OCI-M1 (cell line): ENCODE measurements at regions not wholly inside any gene's neighbourhood (a gene's known extent, or its start where the extent isn't known, plus 50 kb on each side); places are given as distances from the start of the nearest gene placed in this dataset.

Source experiments
- DNase-seq: peaks from one replicate; lab custom pipeline; 2025; lab: John Stamatoyannopoulos, UW

DNA sequence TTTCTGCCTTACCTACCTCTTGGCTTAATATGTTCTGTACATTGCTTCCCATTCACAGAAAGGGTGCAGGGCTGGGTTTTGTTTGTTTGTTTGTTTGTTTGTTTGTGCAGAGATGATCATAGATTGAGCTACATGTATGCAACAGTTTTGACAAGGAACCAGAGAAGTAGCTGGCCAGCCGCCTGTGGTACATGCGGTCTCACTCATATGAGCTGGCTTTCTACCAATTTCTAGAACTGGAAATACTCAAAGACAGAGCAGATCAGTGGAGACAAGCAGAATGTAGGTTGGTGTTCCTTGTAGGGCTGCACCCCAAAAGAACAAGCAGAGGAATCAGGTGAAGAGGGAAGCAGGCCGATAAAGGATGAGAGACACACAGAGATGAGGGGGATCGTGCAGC, 502.7 kb downstream of the SOX2 start:
- DNase-seq = no peak

DNA sequence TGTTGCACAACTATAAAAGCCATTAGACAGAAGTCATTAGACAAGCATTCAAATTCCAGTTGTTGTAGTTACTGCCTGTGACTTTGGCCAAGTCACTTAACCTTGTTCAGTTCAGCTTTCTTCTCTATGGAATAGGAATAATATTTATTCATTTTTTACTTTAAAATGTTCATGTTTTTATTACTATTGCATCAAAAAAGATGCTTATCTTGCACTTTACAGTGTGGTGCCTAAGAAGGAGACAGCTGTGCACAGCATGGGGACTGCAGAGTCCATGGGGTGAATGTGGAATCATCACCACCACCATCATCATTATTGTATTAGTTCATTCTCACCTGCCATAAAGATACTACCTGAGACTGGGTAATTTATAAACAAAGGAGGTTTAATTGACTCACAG, 504.2 kb downstream of the SOX2 start:
- no peak for DNase-seq

DNA sequence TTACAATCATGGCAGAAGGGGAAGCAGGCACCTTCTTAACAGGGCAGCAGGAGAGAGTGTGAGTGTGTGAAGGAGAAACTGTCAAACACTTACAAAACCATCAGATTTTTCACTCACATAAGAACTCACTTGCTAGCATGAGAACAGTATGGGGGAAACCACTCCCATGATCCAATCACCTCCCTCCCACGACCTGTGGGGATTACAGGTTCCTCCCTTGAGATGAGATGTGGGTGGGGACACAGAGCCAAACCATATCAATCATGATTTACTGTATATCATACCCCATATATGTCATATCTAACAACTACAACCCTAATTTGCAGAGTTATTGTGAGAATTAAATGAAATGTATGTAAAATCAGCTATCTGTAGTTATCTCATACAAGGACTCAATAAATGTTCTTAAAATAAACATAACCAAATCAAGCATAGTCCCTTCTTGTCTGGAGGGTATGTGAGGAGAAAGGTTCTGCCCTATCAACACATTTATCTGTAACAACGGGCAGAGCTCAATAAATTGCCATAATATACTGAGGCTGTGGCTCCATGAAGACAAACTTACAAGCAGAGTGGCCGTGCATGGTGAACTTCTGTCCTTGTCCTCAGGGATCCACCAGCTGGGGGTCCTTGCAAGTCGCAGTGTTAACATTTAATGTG, 504.7 kb downstream of the SOX2 start:
- no peak for DNase-seq

DNA sequence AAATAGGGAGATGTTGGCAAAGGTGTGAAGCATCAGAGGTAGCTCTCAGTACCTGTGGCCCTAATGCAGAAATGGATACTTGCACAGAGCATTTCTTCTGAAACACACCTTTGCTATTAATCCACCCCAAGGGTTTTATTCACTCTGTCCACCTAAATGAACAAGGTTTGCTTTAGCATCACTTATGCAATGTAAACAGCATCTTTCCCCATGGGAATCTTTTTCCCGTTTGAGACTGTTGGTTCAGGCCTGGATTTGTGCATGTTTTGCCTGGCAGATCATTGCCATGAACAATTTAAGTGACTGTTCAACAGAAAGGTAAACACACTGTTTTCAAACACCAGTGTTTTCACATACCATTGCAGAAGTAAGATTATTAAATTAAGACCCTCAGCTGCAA, 508.3 kb downstream of the SOX2 start:
- DNase-seq = no peak

DNA sequence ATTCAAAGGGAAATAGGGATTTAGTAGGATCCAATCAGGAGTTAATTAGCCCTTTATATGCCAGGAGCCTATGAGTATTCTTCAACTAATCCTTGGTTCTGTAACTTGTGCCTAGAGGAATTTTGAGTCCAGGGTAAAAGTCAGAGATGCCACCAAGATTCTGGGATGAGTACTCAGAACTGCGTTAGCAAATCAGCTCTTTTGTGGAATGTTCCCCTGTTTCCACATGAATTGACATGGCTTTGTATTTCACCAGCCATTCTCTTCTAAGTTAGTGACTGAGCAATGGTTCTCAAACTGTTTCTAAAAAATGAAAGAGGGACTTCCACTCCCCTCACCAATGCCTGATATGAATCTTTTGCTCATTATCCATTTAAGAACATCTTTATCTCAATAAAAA, 508.7 kb downstream of the SOX2 start:
- DNase-seq = no peak

DNA sequence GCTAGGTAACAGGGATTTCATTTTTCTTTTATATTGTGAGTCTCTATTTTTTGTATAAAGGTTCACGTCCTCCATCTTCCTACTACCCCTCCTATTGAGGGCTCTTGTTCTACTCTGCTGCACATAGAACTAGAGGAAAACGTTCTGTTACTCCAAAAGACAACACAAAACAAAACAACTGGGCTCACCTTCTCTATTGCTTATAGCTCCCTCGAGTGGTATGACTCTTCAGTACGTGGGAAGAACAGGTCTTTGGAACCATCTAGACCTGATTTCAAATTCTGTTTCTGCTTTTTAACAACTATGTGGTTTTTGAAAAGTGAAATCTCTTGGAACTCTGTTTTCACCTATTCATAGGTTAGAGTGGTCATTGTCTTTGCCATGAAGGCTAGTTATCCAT, 515.3 kb downstream of the SOX2 start:
- DNase-seq = no peak

DNA sequence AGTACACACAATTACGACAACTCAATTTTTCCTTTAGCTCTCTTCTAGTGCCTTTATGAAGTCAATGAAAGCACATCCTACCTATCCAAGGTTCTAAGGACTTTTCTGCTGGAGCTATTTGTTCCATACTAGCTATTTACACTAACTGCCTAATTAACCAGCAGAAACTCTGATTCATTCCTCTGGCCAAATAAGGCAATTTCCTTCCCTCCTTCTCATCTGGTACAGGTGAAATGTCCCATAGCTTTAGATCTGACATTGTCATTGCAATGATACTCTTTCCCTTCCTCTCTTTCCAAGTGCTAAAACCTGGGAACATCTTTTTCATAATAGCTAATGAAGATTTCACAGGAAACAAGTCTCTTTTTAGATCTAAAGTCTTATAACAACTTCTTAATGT, 521.7 kb downstream of the SOX2 start:
- no peak for DNase-seq

DNA sequence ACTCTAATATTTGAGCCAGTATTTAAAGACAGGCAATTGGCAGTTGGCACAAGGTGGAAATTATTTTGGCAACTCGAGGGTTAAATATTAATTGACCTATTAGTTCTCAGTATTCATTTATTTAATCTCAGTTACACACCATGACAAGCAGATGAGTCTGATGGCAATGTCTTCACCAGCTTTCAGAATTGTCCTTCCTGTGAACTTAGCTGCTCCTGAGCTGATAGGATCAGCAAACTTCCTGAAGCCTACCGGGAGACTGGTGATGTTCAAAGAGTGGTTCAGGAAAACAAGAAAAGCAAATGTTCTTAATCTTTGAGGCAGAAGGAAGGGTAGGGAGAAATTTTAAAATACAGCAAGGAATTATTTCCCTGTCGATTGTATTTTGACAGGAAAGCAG, 522.2 kb downstream of the SOX2 start:
- no peak for DNase-seq

DNA sequence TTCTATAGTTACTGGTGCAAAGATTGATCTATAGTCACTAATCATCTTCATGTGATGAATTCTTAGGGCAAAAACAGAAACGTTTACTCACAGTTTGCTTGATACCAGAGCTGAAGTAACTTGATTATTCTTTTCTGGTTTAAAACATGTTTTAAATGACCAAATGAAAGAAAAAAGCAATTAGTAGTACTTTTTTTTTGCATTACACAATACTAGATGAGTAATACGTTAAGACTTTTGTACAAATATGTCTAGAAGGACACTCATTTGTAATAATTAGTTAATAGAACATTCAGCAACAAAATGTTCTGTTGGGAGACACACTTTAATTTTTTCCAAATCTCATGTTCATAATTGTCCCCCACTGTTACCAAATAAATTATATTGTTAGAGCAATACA, 523.2 kb downstream of the SOX2 start:
- no peak for DNase-seq

DNA sequence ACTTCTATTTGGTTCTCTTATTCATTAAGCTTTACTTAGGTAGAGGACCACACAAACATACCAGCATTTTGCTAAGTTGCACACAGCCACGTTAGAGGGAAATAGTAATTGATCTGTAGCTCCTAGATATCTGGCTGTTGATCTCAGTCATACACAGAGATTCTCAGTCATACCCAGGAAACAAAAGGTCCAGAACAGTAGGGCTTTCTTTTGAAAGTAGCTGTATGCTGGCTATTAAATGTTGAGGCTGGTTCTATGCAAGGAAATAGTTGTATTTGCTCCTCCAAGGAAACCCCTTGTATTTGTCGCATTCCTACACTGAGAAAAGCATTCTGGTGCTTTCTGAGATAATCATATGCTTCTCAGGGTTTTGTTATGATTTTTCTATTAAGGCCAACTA, 523.8 kb downstream of the SOX2 start:
- DNase-seq = no peak

DNA sequence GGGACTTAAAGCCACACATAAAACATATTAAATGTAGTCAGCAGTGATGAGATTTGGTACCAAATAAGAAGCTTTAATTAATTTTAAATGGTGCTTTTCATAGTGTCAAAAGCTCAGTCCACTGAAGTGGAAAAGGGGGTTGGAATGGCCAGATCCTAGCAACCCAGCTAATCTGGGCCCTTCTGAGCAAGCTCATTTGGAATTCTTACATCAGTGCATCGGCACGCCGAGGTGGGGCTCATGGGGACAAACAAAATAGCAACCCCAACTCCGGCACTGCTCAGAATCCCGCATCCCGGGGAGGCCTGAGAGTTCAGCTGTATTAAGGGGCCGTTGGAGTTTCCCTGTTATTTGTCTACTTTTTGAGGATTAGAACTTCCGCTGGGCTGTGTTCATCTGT, 526.4 kb downstream of the SOX2 start:
- no peak for DNase-seq

DNA sequence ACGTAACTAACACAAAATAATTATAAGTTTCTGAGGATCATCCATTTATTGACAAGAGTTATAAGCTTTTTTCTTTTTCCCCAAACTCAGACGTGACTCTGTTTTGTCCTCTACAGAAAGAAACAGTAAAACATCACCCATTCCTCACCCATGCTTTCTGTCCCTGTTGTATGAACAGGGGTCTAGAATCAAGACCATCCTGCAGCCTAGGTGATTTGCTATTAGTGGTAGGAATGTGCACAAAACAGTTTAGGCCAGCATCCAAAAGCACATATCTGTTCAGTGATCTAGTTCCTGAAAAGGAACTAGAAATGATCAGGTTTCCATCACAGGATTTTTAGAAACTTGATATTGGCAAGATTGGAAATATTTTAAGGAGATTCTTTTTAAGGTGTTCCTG, 527.6 kb downstream of the SOX2 start:
- no peak for DNase-seq

DNA sequence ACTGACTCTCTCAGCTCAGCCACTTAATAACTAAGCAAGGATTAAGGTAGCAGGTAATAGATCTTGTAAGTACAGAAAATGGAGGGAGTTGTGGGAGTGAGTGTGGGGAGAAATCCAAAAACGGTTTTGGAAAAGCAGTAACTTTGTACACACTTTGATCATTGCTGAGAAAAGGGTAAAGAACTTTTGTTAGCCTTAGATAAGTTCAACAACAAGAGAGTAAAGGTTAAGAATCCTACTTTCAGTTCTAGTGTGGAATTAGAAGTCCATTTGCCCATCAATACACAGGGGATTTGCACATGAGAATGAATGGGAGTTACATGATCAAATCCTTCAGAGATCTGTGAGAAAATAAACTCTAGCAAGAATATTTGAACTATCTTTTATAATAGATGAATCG, 528.7 kb downstream of the SOX2 start:
- DNase-seq = no peak

DNA sequence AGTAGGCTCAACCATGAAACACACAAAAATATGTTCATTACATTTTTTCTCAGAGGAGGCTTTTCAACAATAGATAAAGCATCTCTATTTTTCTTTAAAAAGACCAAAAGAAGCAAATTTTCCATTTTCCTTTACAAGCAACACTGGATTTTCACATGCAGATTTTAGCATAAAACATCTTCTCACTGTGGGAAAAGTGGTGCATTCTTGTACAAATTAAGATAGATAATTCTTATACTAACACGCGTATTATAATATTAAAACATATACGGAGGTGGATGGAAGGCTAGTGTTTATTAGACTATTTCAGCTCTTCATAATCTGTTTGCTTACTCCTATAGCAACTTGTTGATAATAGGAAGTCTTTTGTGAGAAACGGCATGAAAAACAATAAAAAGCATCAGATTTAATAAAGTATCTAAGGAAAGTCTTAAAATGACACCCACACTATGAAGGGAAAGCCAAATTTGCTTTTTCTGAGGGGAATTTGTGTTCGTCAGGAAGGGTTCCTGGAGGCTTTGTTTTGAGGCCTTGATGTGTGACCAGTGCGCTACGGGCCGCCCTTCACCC, 529.6 kb downstream of the SOX2 start:
- no peak for DNase-seq

DNA sequence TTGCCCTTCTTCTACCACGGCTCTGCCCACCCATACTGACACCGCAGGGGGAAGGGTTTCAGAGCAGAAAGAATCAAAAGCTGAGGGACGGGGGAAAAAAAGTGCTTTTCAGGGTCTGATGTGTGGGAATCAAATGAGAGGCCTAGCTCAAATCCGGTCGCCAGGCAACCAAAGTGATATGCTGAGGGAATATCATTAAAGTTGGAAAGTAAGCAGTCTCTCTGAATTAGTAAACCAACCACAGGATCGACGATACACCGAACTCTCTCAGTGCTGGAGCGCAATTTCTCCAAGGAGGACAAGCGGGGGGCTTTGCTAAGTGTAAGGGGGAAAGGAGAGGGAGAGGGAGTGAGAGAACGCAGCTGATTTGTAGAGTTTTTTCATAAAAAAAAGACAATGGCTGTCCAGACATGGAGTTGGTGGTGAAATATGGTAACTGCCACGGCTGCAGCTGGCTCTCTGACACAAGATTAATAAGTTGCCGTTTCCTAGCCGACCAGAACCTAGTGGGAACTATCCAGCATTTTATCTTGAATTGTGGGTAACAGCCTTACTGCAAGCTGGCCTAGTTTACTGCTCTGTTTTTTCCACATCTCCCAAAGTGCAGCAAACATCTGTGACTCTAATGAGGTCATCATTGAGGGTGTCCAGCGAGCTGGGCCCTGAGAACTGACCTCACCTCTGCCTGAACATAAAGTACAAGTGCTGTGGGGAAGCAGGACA, 530.2 kb downstream of the SOX2 start:
- DNase-seq = peak; percentile 58

DNA sequence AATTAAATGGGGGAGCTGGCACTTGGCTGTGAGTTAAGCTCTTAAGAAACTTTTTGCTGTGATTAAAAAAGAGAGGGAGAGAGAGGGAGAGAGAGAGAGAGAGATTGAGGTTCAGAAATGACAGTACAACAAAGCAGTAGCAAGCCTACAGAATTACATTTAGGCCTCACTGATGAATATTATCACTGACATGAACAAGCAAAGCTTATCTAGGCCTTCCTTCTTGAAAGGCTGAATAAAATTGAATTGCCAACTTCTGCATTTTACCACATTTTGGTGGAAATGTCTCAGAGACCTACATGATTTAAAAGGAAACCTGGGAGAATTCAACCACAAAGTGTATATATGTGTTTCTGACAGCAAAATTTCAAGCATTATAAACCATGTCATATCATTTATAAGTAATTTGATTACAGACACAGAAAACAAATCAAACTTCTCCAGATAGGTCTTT, 530.8 kb downstream of the SOX2 start:
- peak; percentile 74 for DNase-seq

DNA sequence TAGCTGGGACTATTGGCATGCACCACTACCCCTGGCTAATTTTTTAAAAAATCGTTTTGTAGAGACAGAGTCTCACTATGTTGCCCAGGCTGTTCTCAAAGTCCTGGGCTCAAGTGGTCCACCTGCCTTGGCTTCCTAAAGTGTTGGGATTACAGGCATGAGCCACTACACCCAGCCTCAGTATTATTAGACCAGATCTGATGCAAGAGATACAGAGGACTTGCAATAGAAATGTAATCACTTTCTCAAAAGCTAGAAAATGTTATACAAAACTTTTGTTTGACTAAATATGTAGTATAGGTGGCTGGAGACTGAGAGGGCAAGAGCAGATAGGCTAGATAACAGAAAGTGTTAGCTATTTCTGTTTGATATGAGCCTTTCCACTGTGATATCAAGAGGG, 531.9 kb downstream of the SOX2 start:
- no peak for DNase-seq

DNA sequence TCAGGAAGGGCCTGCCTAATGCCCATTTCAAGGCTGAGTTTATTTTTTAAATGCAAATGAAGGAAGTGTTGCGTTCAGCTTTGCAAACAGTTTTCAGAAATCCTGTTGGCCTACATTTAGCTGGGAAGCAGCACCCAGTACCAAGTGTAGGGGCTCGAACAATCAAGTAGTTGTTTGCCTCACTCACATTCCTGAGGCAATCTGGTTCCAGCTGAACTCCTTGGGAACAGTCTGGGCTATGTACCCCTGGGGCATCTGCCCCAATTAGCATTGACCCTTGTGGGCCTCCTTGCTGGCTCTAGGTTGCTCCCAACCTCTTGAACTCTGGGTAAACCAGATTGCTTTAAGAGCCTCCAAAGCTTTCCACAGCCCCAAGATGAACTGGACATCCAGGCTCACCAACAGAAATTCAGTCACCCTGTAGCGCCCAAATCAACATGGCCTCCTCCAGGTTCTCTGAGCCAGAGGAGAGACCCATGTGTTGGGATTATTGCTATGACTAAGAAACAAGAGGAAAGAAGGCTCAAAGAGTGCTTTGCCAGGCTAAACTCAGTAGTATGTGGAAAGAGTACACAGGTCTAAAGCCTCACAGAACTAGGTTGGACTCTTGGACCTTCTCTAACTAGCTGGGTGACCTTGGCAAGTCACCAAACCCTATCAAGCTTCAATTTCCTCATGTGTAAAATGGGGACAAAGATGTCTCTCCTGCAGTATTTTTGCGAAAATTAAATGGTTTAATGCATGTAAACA, 532.7 kb downstream of the SOX2 start:
- DNase-seq = no peak

DNA sequence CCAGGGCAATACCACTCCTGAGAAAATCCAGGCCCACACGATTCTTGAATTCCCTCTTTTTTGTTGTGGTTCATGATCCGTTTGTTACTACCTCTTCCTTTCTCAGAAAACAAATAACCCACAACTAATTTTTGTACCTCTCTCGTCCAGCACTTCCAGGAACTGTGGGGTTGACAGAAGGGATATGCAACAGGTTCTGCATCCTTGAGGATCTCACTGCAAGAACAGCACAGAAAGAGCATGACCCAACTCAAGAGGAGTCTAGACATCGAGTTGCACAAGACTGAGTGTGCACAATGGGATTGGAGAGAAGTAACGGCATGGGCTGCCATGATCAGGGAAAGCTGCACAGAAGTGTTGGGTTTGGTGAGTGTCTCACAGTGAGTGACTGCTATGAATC, 533.3 kb downstream of the SOX2 start:
- DNase-seq = no peak

DNA sequence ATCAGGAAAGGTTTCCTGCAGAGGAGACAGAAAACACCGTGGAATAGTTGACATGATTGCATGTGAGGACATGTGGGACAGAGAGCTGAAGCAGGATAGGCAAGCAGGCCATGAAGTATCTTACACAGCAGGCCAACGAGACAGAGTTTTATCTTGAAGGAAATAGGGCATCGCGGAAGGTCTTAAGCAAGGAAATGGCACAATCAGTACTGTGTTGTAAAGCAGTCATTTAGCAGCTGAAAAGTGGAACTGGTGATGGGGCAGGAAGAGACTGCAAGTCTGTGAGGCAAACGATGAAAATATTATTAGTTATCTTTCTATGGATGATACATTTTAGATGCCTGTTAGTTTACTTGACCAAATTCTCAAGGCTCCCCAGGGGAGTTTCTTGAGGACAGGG, 535.1 kb downstream of the SOX2 start:
- no peak for DNase-seq

DNA sequence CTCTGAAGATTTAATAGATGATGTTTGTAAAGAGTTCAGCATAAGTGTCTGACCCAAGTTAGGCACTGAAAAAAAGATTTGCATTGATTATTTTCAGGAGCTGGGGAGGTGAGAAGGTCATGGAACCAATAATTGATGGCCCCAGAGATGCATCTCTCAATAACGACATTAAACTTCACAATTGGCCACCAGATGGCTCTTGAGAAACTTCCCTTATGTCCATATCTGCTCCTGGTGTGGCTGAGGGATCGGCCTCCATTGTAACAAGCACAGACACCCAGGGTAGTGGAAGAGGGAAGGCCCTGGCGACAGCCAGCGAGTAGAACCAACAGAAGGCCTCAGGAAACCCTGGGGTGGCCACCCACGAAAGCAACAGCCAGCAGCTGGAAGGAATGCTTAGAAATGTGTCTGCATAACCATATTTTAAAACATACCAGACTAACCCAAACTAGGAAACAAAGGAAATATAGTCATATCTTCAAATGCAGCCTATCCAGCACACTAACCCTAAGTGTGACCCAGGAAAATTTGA, 536.7 kb downstream of the SOX2 start:
- DNase-seq = no peak

DNA sequence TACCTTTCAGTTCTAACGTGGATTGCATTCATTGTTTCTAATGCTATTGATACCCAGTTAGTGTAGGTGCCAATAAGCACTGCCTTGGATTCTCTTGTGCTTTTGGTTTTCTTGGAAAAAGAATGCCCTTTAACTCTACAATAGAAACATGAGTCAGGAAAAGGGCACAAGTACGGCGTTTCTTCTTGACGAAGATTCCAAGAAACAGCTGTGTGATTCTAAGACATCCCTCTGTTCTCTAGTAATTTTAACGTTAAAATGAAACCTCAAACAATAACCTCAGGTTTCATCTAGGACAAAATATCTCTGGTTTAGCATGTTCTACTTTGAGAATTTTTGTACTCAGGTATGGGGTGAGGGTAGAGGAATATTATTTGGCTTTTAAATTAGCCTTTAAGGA, 540.5 kb upstream of the ATP11B start:
- no peak for DNase-seq

DNA sequence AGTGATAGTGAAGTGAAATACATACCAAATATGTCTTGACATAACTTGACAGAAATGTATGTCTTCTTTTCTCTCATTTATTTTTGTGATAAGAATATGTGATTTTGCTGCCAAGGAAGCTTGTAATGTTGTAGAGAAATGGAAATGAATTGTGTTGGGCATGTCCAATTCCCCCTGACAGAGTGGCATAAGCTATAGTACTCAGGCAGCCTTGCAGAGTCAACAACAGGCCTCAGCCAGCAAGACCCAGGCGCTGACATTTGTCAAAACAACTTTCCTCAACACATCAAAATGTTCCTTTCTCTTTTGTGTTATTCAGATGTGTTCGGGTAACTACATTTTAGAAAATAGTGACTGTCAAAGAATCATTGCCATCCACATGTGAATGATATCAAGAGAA, 538.1 kb upstream of the ATP11B start:
- DNase-seq = no peak
